ENCODE measurements at regions not wholly inside any gene's neighbourhood (a gene's known extent, or its start where the extent isn't known, plus 50 kb on each side); places are given as distances from the start of the nearest gene placed in this dataset.

DNA sequence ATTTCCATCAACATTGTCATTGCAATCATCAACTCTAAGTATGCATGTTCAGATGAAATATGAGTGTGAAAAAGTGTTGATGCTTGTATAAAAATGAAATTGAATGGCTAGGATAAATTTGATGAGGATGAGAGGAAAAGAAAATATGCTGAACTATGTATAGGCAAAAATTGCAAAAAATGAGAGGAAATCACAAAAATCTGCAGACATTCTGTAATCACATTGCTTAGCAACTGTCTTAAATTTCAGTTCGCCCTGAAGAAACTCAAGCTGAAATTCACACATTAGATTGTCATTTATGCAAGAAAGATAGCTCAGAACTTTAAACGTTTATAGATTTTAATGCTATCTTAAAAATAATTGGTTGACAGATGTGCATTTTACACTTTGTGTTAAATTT is 1098.8 kb upstream of the IGFBP7 start:
- no peak for DNase-seq (ENCODE audit: low read depth, low spot score)

DNA sequence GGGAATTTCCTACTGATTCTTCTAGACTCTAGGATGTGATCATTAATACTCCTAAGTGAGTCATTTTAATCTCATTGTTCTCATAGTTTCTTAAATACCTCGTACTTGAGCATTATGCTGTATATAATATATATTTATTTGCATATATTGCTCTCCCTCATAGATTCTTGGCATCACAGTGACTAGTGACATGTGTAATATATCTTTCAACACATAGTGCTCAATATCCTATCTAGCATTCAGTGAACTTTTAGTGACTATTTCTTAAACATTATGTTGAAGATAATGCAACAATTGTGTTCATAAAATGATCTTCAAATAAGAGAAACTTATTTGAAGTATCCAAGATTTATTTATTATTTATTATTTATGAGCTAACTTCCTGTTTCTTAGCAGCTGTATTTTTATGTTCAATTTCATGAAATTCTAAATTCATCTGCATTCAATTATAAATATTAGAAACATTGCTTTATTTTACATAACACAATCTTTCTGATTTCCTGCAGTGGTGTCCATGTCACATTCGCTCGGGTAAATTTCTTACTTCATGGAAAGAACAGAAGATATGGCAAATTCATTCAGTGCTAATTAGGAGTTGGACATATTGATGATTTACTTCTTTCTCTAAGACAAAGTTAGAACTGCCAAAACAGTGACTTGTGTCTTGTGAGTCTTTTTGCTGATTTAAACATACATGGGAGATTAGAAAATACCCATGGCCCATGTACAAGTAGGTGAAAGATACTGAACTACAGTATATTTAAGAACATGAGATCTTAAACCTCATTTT is 1095.5 kb upstream of the IGFBP7 start:
- no peak for DNase-seq (ENCODE audit: low read depth, low spot score)

DNA sequence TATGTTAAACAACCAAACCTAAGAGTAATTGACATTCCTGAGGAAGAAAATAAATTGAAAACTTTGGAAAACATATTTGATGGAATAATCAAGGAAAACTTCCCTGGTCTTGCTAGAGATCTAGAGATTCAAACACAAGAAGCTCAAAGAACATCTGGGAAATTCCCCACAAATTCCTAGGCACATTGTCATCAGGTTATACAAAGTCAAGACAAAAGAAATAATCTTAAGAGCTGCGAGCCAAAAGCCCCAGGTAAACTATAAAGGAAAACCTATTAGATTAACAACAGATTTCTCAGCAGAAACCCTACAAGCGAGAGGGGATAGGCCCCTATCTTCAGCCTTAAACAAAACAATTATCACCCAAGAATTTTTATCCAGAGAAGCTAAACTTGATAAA is 1082.0 kb upstream of the IGFBP7 start:
- no peak for DNase-seq (ENCODE audit: low read depth, low spot score)

- no peak for DNase-seq (ENCODE audit: low read depth, low spot score)
Measured at GRCh38 chr4:58191109-58191508, 1080.9 kb upstream of the IGFBP7 start.

GRCh38 chr4:58188316-58188715 is 1078.1 kb upstream of the IGFBP7 start:
- no peak for DNase-seq (ENCODE audit: low read depth, low spot score)

- DNase-seq (ENCODE audit: low read depth, low spot score): no peak
Measured at GRCh38 chr4:58175024-58175423, 1064.8 kb upstream of the IGFBP7 start.

DNA sequence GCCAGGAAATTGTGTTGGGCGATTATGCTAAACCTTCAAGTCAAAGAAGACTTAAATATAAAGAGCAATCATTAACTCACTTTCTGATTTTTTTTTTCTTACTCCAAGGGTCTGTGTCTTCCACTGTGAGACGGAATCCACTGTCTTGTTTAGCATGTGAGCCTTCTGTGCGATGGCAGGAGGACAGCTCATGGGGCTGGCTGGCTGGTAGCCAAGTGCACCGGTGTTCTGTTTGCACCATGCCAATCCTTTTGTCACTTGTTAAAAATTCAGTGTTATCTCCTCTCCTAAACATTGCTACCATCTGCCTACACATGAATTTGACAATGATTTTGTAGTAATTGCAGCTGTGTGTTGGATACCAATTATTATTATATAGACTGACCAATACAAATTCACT is 1056.3 kb upstream of the IGFBP7 start:
- no peak for DNase-seq (ENCODE audit: low read depth, low spot score)

GRCh38 chr4:58163156-58163555 is 1053.0 kb upstream of the IGFBP7 start:
- DNase-seq (ENCODE audit: low read depth, low spot score): no peak

DNA sequence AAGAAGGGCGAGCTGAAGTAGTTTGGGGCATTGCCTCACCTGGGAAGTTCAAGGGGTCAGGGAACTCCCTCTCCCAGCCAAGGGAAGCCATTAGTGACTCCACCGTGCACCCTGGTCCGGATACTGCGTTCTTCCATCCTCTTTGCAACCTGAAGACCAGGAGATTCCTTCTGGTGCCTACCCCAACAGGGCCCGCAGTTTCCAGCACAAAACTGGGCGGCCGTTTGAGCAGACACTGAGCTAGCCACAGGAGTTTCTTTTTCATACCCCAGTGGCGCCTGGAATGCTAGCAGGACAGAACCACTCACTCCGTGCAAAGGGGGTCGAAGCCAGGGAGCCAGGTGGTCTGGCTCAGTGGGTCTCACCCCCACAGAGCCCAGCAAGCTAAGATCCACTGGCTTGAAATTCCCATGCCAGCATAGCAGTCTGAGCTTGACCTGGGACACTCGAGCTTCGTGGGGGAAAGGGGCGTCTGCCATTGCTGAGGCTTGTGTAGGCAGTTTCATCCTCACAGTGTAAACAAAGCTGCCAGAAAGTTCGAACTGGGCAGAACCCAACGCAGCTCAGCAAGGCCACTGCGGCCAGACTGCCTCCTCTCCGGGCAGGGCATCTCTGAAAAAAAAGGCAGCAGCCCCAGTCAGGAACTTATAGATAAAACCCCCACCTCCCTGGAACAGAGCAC is 1039.4 kb upstream of the IGFBP7 start:
- DNase-seq (ENCODE audit: low read depth, low spot score): no peak

DNA sequence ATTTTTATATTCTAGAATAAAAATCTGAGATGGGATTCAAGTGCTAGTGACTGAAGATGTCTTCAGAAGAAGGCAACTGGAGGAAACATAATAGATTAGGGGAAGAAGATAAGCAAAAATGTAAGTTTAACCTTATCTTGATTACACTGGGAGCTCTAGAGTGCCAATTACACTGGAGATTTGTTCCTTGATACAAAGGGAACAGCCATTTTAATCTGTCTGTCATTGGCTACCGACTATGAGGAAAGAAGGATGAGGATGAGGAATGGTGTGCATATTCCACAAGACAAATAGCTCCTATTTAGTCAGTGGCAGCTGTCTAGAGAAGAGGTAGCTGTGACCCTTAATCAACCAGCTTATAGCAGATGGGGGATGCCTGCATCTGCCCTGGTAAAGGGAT is 1034.5 kb upstream of the IGFBP7 start:
- DNase-seq (ENCODE audit: low read depth, low spot score): no peak

- no peak for DNase-seq (ENCODE audit: low read depth, low spot score)
Measured at GRCh38 chr4:58138786-58139668, 1028.8 kb upstream of the IGFBP7 start.

DNA sequence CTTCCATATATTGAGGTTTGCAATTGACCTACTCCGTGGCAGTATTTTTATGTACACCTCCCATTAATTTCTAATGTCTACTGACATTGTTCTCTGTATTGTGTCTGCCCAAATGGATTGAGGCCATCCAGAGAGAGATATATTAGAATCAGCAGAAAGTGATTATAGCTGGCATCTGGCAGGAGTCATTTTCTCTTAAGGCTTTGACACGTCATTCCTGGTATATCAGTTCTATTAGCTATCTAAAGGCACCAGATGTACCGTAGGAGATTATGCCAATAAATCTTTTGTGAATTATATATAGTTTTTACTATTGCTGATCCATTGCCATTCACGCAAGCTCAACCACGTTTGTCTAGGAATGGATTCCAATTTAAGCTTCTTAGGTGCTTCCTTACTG is 1026.4 kb upstream of the IGFBP7 start:
- no peak for DNase-seq (ENCODE audit: low read depth, low spot score)

DNA sequence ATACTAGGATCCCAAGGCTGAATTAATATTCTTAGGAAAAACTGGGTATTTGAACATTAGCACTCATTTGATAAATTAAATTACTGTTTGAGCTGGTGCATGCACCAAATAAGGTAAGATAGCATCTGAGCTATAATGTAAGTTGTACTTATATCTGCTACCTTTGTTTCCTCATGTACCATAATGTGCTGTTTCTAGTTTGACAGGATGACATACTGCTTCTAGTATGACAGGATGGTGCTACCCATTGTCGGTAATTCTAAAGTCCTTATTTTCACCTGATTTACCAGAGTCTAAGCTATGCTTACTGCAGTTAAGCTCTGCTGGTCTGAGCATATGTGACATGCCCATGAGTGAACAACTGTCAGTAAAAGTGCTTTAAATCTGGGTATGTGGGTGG is 1017.5 kb upstream of the IGFBP7 start:
- no peak for DNase-seq (ENCODE audit: low read depth, low spot score)

GRCh38 chr4:58119298-58119697 is 1009.1 kb upstream of the IGFBP7 start:
- no peak for DNase-seq (ENCODE audit: low read depth, low spot score)

GRCh38 chr4:58113126-58113525 is 1002.9 kb upstream of the IGFBP7 start:
- no peak for DNase-seq (ENCODE audit: low read depth, low spot score)

DNA sequence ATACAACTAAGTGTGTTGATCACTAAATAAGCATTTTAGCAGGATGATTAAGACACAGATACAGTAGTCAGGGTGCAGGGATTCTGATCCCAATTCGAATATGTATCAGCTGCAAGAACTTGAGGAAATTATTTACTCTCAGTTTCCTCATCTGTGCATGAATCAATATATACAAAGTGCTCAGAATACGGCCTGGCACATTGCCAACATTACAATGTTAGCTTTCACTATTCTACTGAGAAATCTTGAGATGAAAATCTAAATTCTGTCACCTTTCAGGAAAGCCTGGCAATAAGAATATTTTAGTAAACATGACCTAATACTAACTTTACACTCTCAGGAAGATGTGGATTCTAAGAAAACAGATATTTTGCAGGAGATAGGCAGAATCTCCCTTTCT is 1001.6 kb upstream of the IGFBP7 start:
- DNase-seq (ENCODE audit: low read depth, low spot score): no peak

GRCh38 chr4:58093352-58093751 is 983.2 kb upstream of the IGFBP7 start:
- no peak for DNase-seq (ENCODE audit: low read depth, low spot score)

DNA sequence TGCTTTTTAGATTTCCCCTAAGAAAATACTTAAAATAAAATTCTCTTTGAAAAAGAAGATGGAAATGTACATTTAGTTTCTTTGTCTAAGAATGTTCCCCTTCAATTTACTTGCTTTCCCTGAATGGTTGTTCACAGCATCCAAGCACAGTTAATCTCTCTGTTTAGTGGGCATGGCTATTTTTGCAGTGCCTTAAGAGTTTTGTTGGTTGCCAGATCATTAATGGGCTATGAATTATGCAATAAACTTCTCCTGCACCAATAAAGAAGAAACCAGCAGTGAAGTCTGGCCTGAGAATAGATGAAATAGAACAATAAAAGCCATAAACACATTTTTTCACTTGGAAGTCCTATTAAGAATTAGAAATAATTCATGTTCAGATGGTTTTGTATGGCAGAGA is 980.4 kb upstream of the IGFBP7 start:
- no peak for DNase-seq (ENCODE audit: low read depth, low spot score)

DNA sequence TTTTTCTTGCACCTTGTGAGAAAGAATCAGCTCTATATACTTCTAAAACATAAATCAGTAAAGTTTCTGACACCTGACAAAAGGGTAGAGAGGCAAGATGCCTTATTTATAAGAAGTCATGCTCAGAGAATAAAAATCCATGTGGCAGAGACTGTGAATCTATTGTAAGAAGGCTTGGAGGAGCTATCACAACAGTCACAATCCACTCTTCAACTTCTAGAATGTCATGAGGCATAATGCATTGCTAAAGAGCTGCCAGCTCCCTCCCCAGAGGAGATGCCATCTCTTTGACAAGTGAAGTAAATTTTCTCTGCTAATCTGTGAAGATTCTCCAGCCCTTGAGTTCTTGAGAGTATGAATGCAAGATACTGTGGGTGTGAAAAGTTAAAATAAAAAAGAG is 971.2 kb upstream of the IGFBP7 start:
- no peak for DNase-seq (ENCODE audit: low read depth, low spot score)

GRCh38 chr4:58075724-58076123 is 965.5 kb upstream of the IGFBP7 start:
- no peak for DNase-seq (ENCODE audit: low read depth, low spot score)

DNA sequence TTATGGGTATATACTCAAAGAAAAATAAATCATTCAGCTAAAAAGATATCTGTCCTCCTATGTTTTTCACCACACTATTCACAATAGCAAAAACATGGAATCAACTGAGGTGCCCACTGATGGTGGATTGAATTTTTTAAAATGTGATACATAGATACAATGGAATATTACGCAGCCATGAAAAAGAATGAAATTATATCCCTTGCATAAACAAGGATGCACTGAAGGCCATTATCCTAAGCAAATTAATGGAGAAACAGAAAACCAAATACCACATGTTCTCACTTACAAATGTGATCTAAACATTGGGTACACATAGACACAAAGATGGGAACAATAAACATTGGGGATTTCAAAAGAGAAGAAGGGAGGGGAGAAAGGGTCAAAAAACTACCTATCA is 964.2 kb upstream of the IGFBP7 start:
- DNase-seq (ENCODE audit: low read depth, low spot score): no peak

DNA sequence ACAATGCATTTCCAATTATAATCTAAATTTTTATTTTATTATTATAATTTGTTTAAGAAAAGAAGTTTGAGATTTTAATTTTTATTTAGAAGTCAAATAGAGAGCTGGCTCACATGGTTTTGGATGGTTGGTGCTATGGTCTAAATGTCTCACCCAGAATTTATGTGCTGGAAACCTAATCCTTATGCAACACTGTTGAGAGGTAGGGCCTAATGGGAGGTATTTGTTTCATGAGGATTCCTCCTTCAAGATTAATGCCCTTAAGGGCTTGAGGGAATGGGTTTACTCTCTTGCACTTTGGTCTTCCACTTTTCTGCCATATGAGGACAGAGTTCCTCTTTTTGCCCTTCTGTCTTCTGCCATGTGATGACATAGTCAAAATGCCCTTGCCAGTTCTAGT is 960.5 kb upstream of the IGFBP7 start:
- DNase-seq (ENCODE audit: low read depth, low spot score): no peak

All from smooth muscle cell of the brain vasculature (primary cell).